ENCODE measurements at regions not wholly inside any gene's neighbourhood (a gene's known extent, or its start where the extent isn't known, plus 50 kb on each side); places are given as distances from the start of the nearest gene placed in this dataset.

DNA sequence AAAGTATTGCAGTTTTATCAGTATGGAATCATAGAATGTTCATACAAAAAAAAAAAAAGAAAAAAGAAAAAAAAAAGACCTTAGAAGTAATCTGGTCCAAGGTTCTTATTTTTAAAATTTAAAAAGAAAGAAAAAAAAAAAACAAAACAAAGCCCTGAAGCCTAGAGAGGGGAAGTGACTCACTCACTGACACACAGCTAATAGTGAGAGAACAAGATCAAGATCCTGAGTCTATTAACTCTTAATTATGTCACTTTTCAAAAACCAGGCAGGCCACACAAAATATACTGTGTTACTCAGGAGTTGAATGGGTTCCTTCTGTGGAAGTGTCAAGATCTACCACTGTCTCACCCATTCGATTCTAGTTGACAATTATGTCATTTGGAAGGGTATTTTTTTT, 433.9 kb upstream of the DAB1 start:
- H3K27me3 Mint-ChIP-seq, result no peaks in the 10 kb centered on the region
- no peaks in the 10 kb centered on the region for H3K9me3 Mint-ChIP-seq
- ChIA-PET POLR2A (no interaction called here), CTCF (no interaction called here)
- no peaks in the 10 kb centered on the region for H3K4me1 Mint-ChIP-seq (ENCODE audit: low read depth)
- intact Hi-C loops (cut with micrococcal nuclease), result no loop called here
- H3K4me3 Mint-ChIP-seq, result no peak overlapping the region
- H3K36me3 Mint-ChIP-seq, result no peaks in the 10 kb centered on the region
- DNase-seq, result no peak
- no peak overlapping the region for H3K27ac Mint-ChIP-seq

- no peaks in the 10 kb centered on the region for H3K9me3 Mint-ChIP-seq
- no peaks in the 10 kb centered on the region for H3K27me3 Mint-ChIP-seq
- no peaks in the 10 kb centered on the region for H3K4me1 Mint-ChIP-seq (ENCODE audit: low read depth)
- ChIA-PET CTCF (no interaction called here), POLR2A (no interaction called here)
- intact Hi-C loops (cut with micrococcal nuclease), result no loop called here
- no peaks in the 10 kb centered on the region for H3K36me3 Mint-ChIP-seq
- H3K4me3 Mint-ChIP-seq, result no peak overlapping the region
- DNase-seq, result no peak
- H3K27ac Mint-ChIP-seq, result no peak overlapping the region
Measured at GRCh38 chr1:57854436-57854835, 430.6 kb upstream of the DAB1 start.

GRCh38 chr1:57850176-57850940, 426.5 kb upstream of the DAB1 start:
- Mint-ChIP-seq H3K4me3 (no peak overlapping the region), H3K36me3 (no peaks in the 10 kb centered on the region), H3K27me3 (peaks cover 3% of the 10 kb centered on the region), H3K4me1 (ENCODE audit: low read depth) (no peaks in the 10 kb centered on the region), H3K9me3 (no peaks in the 10 kb centered on the region), H3K27ac (no peak overlapping the region)
- ChIA-PET POLR2A (no interaction called here), CTCF (no interaction called here)
- intact Hi-C loops (cut with micrococcal nuclease), result no loop called here
- DNase-seq, result no peak

GRCh38 chr1:57848406-57848805, 424.5 kb upstream of the DAB1 start:
- no peak for DNase-seq
- Mint-ChIP-seq H3K4me3 (no peak overlapping the region), H3K9me3 (no peaks in the 10 kb centered on the region), H3K27me3 (peaks cover 3% of the 10 kb centered on the region), H3K27ac (no peak overlapping the region), H3K36me3 (no peaks in the 10 kb centered on the region), H3K4me1 (ENCODE audit: low read depth) (no peaks in the 10 kb centered on the region)
- ChIA-PET CTCF (no interaction called here), POLR2A (no interaction called here)
- intact Hi-C loops (cut with micrococcal nuclease), result no loop called here

DNA sequence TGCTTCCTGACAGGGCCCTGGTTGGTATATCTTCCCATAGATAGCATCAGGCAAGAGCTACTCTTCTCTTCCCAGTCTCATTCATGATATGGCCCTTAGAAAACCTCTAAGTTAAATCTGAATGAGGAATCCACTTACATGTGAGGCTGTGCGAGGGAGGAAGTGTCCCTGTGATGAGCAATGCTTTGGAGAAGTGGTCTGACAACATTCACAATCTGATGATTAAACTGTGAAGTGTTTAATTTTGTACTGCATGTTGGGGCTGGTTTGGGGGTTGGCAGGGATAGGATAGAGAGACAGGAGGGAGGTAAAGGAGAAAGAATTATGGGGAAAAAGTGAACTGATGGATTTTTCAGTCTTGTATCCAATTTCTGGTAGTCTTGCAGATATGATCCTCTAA, 421.2 kb upstream of the DAB1 start:
- Mint-ChIP-seq H3K9me3 (peaks cover 22% of the 10 kb centered on the region), H3K4me3 (no peak overlapping the region), H3K36me3 (no peaks in the 10 kb centered on the region), H3K27ac (no peak overlapping the region), H3K27me3 (peaks cover 3% of the 10 kb centered on the region), H3K4me1 (ENCODE audit: low read depth) (no peaks in the 10 kb centered on the region)
- intact Hi-C loops (cut with micrococcal nuclease), result no loop called here
- ChIA-PET CTCF (no interaction called here), POLR2A (no interaction called here)
- no peak for DNase-seq

DNA sequence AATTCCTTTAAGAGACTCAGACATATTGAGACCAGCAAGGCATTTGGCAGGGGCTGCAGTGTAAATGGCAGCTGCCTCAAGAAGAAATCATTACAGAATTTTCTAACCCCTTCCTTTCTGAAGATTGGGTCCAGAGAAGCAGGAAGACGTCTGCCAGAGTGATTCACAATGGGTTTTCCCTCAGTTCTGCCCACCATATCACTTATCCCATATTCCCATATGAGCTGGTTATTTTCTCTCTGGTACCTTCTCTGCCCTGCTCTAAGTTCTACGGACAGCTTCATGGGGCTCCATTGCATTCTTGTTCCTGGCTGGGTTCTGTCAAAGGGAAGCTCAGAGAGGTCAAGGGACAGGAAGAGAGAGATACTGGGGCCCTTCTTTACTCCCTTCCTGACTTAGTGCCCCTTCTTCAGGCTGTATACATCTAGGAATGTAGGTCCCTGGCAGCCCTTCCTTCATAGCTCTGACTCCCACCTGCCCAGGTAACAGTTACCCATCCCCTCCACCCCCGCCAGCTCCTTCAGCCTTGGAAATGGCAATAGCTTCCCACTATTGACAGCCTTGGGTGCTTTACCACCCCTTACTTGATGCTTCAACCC, 420.6 kb upstream of the DAB1 start:
- intact Hi-C loops (cut with micrococcal nuclease), result no loop called here
- no peak overlapping the region for H3K27ac Mint-ChIP-seq
- POLR2A ChIA-PET, result no interaction called here
- no peaks in the 10 kb centered on the region for H3K36me3 Mint-ChIP-seq
- peaks cover 3% of the 10 kb centered on the region for H3K27me3 Mint-ChIP-seq
- CTCF ChIA-PET, result no interaction called here
- H3K9me3 Mint-ChIP-seq, result peaks cover 22% of the 10 kb centered on the region
- H3K4me1 Mint-ChIP-seq (ENCODE audit: low read depth), result no peaks in the 10 kb centered on the region
- no peak overlapping the region for H3K4me3 Mint-ChIP-seq
- DNase-seq, result no peak

GRCh38 chr1:57843760-57844159, 419.9 kb upstream of the DAB1 start:
- H3K27ac Mint-ChIP-seq, result no peak overlapping the region
- no peak for DNase-seq
- CTCF ChIA-PET, result no interaction called here
- no peaks in the 10 kb centered on the region for H3K36me3 Mint-ChIP-seq
- H3K4me3 Mint-ChIP-seq, result no peak overlapping the region
- peaks cover 3% of the 10 kb centered on the region for H3K27me3 Mint-ChIP-seq
- POLR2A ChIA-PET, result no interaction called here
- peaks cover 22% of the 10 kb centered on the region for H3K9me3 Mint-ChIP-seq
- intact Hi-C loops (cut with micrococcal nuclease), result no loop called here
- no peaks in the 10 kb centered on the region for H3K4me1 Mint-ChIP-seq (ENCODE audit: low read depth)

GRCh38 chr1:57839526-57839925, 415.7 kb upstream of the DAB1 start:
- no peaks in the 10 kb centered on the region for H3K4me1 Mint-ChIP-seq (ENCODE audit: low read depth)
- intact Hi-C loops (cut with micrococcal nuclease), result no loop called here
- H3K9me3 Mint-ChIP-seq, result peaks cover 22% of the 10 kb centered on the region
- no peak for DNase-seq
- POLR2A ChIA-PET, result no interaction called here
- no peak overlapping the region for H3K4me3 Mint-ChIP-seq
- H3K36me3 Mint-ChIP-seq, result no peaks in the 10 kb centered on the region
- H3K27ac Mint-ChIP-seq, result no peak overlapping the region
- CTCF ChIA-PET, result no interaction called here
- H3K27me3 Mint-ChIP-seq, result peaks cover 1% of the 10 kb centered on the region

DNA sequence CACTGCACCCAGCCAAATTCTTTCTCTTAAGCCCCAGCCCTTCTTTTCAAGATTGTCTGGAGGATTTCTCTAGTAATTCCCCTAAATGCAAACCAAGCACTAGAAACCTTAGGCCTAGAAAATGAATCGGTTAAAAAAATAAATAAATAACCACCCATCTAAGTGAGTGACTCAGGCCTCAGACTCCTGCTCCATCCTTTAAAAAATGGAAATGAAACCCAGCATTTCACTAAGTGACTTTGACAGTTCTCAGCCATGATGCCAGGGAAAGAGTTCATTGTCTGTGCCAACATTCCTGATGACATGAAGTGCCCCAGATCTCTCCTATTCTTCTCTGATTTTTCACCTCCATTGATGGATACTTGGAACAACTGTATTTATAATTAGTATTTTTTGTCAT, 415.2 kb upstream of the DAB1 start:
- intact Hi-C loops (cut with micrococcal nuclease), result no loop called here
- no peak for DNase-seq
- H3K9me3 Mint-ChIP-seq, result peaks cover 22% of the 10 kb centered on the region
- H3K4me1 Mint-ChIP-seq (ENCODE audit: low read depth), result no peaks in the 10 kb centered on the region
- H3K36me3 Mint-ChIP-seq, result no peaks in the 10 kb centered on the region
- no peak overlapping the region for H3K27ac Mint-ChIP-seq
- ChIA-PET POLR2A (no interaction called here), CTCF (no interaction called here)
- peaks cover 1% of the 10 kb centered on the region for H3K27me3 Mint-ChIP-seq
- no peak overlapping the region for H3K4me3 Mint-ChIP-seq

GRCh38 chr1:57835620-57836019, 411.8 kb upstream of the DAB1 start:
- Mint-ChIP-seq H3K4me3 (no peak overlapping the region), H3K27ac (no peak overlapping the region), H3K36me3 (no peaks in the 10 kb centered on the region), H3K4me1 (ENCODE audit: low read depth) (no peaks in the 10 kb centered on the region), H3K9me3 (peaks cover 3% of the 10 kb centered on the region), H3K27me3 (peaks cover 1% of the 10 kb centered on the region)
- CTCF ChIA-PET, result no interaction called here
- no peak for DNase-seq
- POLR2A ChIA-PET, result no interaction called here
- intact Hi-C loops (cut with micrococcal nuclease), result no loop called here

DNA sequence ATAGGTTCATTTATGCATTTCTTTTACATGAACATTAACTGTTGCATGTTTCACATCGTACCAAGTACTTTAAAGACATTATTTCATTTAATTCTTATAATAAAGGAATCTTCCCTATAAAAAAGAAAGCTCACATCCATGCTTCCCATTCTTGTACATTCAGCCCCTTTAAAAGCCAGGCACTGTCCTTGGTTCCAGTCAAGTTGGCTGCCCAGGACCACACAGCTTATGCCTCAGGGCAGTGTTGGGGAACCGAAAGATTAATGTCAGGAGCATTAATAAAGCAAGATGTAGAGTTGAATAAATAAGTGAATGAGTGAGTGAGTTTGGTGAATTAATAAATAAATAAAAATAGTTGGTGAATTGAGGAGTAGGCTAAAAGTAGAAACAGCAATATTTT, 409.4 kb upstream of the DAB1 start:
- CTCF ChIA-PET, result no interaction called here
- POLR2A ChIA-PET, result no interaction called here
- H3K4me3 Mint-ChIP-seq, result no peak overlapping the region

GRCh38 chr1:57832612-57833011, 408.8 kb upstream of the DAB1 start:
- no peak overlapping the region for H3K27ac Mint-ChIP-seq
- POLR2A ChIA-PET, result no interaction called here
- H3K36me3 Mint-ChIP-seq, result no peaks in the 10 kb centered on the region
- no peaks in the 10 kb centered on the region for H3K4me1 Mint-ChIP-seq (ENCODE audit: low read depth)
- no peaks in the 10 kb centered on the region for H3K27me3 Mint-ChIP-seq
- CTCF ChIA-PET, result no interaction called here
- H3K4me3 Mint-ChIP-seq, result no peak overlapping the region
- H3K9me3 Mint-ChIP-seq, result no peaks in the 10 kb centered on the region
- DNase-seq, result no peak
- intact Hi-C loops (cut with micrococcal nuclease), result no loop called here

More for the DNA sequence above, 409.4 kb upstream of the DAB1 start:
- H3K9me3 Mint-ChIP-seq, result no peaks in the 10 kb centered on the region
- H3K27me3 Mint-ChIP-seq, result peaks cover 1% of the 10 kb centered on the region
- intact Hi-C loops (cut with micrococcal nuclease), result no loop called here
- H3K4me1 Mint-ChIP-seq (ENCODE audit: low read depth), result no peaks in the 10 kb centered on the region
- H3K36me3 Mint-ChIP-seq, result no peaks in the 10 kb centered on the region
- no peak for DNase-seq
- H3K27ac Mint-ChIP-seq, result no peak overlapping the region

DNA sequence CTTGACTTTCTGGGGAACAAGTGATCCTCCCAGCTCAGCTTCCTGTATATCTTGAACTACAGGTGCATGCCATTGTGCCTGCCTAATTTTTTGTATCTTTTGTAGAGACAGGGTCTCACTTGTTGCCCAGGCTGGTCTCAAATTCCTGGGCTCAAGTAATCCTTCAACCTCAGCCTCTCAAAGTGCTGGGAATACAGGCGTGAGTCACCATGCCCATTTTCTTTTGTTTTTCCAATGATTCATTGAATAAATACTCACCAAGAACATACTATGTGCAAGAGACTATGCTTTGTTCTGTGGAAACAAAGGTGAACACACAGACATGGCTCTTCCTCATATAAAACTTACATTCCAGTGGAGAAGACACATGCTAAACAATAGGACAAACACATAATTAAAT, 407.8 kb upstream of the DAB1 start:
- H3K4me3 Mint-ChIP-seq, result no peak overlapping the region
- H3K36me3 Mint-ChIP-seq, result no peaks in the 10 kb centered on the region
- ChIA-PET CTCF (no interaction called here), POLR2A (no interaction called here)
- intact Hi-C loops (cut with micrococcal nuclease), result no loop called here
- H3K27me3 Mint-ChIP-seq, result no peaks in the 10 kb centered on the region
- no peaks in the 10 kb centered on the region for H3K9me3 Mint-ChIP-seq
- H3K4me1 Mint-ChIP-seq (ENCODE audit: low read depth), result no peaks in the 10 kb centered on the region
- H3K27ac Mint-ChIP-seq, result no peak overlapping the region
- DNase-seq, result no peak
